HCT116 (cell line): ENCODE measurements at regions not wholly inside any gene's neighbourhood (a gene's known extent, or its start where the extent isn't known, plus 50 kb on each side); places are given as distances from the start of the nearest gene placed in this dataset.

ENCODE experiments used
- ATAC-seq: fragments of 200-7000 bp; cut with Tn5 transposase; 2 replicates; pipeline ENCODE4 v1.9.1; 2020; ENCODE audit warnings: mild to moderate bottlenecking, moderate library complexity
- BruUV-seq: library from RNA; stranded (reverse); fragments of 400-500 nt; replicated peaks from 2 replicates; lab custom pipeline; 2021; lab: Mats Ljungman, UMichigan
- CTCF ChIA-PET: fragments of 300-600 bp; sonication (Branson Sonifier 250); formaldehyde crosslinking; loops from one replicate; lab custom pipeline; 2021; ENCODE audit warnings: antibody characterized with exemption; lab: Charles Lee
- POLR2A ChIA-PET: fragments of 300-600, 350-600 bp; sonication (Branson Sonifier 250); formaldehyde crosslinking; loops from one replicate; lab custom pipeline; 2021; ENCODE audit warnings: antibody characterized with exemption; lab: Charles Lee
- RAD21 ChIA-PET, 2 experiments: fragments of 300-600 bp; sonication (Branson Sonifier 250); formaldehyde crosslinking; loops; one replicate each; lab custom pipeline; 2023; ENCODE audit warnings: low total read pairs in 2 of 2; ENCODE audit not compliant: uncharacterized antibody in 2 of 2, unreplicated experiment in 2 of 2, low non-redundant PET in 1 of 2; lab: Charles Lee
- DNase-seq: peaks from one replicate; pipeline ENCODE4 v3.0.0-alpha.2; 2010; ENCODE audit warnings: low read depth, low spot score
- H2AFZ ChIP-seq: fragments of 200-600 bp; shearing (Covaris generic), sonication (generic); 2 replicates; pipeline ENCODE4 v1.6.1; 2017; ENCODE audit warnings: low read depth, mixed run types, mixed read lengths, antibody characterized with exemption, low read length; ENCODE audit not compliant: poor library complexity, severe bottlenecking
- H3K27ac ChIP-seq: 2 replicates; pipeline ENCODE4 v1.5.1; 2012; ENCODE audit warnings: low read depth, low read length
- H3K27me3 ChIP-seq: fragments of 200-600 bp; sonication (generic); 2 replicates; pipeline ENCODE4 v1.6.1; 2016; ENCODE audit warnings: mixed run types, low read length, mixed read lengths; ENCODE audit not compliant: insufficient read depth
- H3K36me3 ChIP-seq, 2 experiments: fragments of 200-500 bp in 1 of 2; fragments of 200-600 bp in 1 of 2; sonication (Bioruptor generic) in 1 of 2; sonication (generic) in 1 of 2; 2 replicates each; pipeline versions ENCODE4 v1.5.1 to v1.6.1; 2014 to 2016; ENCODE audit warnings: low read length in 2 of 2, inconsistent platforms in 1 of 2, mixed read lengths in 1 of 2, mixed run types in 1 of 2; ENCODE audit not compliant: insufficient read depth in 2 of 2, control insufficient read depth in 1 of 2
- H3K4me1 ChIP-seq, 2 experiments: fragments of 200-600 bp in 1 of 2; sonication (generic) in 1 of 2; 2 replicates each; pipeline versions ENCODE4 v1.5.1 to v1.6.1; 2012 to 2017; ENCODE audit warnings: low read length in 2 of 2, inconsistent platforms in 1 of 2, mild to moderate bottlenecking in 1 of 2, mixed read lengths in 1 of 2, mixed run types in 1 of 2, moderate library complexity in 1 of 2; ENCODE audit not compliant: insufficient read depth in 2 of 2, control insufficient read depth in 1 of 2
- H3K4me2 ChIP-seq: fragments of 200-600 bp; sonication (generic); 2 replicates; pipeline ENCODE4 v1.6.1; 2017; ENCODE audit warnings: mixed run types, low read length, mixed read lengths
- H3K4me3 ChIP-seq, 2 experiments: fragments of 200-600 bp in 1 of 2; sonication (generic) in 1 of 2; replicated peaks in 1 of 2; 2 replicates each; pipeline ENCODE4 v1.5.1; 2011 to 2016; ENCODE audit warnings: low read length in 2 of 2, control low read depth in 1 of 2, low read depth in 1 of 2, mild to moderate bottlenecking in 1 of 2, mixed read lengths in 1 of 2, mixed run types in 1 of 2
- H3K79me2 ChIP-seq: fragments of 200-600 bp; sonication (generic); 2 replicates; pipeline ENCODE4 v1.6.1; 2017; ENCODE audit warnings: mild to moderate bottlenecking, mixed run types, low read length, moderate library complexity, mixed read lengths; ENCODE audit not compliant: insufficient read depth
- H3K9ac ChIP-seq: fragments of 200-600 bp; sonication (generic); 2 replicates; pipeline ENCODE4 v1.6.1; 2016; ENCODE audit warnings: low read length, mixed read lengths
- H3K9me2 ChIP-seq: fragments of 200-600 bp; sonication (generic), shearing (Covaris generic); 2 replicates; pipeline ENCODE4 v1.6.1; 2017; ENCODE audit warnings: mixed run types, mild to moderate bottlenecking, moderate library complexity; ENCODE audit not compliant: insufficient read depth
- H3K9me3 ChIP-seq, 2 experiments: fragments of 200-500 bp in 1 of 2; fragments of 200-600 bp in 1 of 2; sonication (Bioruptor generic) in 1 of 2; sonication (generic) in 1 of 2; 2 replicates each; pipeline ENCODE4 v1.6.1; 2014 to 2017; ENCODE audit warnings: low read length in 2 of 2, mixed read lengths in 2 of 2, inconsistent platforms in 1 of 2, low read depth in 1 of 2, mild to moderate bottlenecking in 1 of 2, mixed run types in 1 of 2, moderate library complexity in 1 of 2; ENCODE audit not compliant: control insufficient read depth in 1 of 2, insufficient read depth in 1 of 2
- H4K20me1 ChIP-seq: fragments of 200-600 bp; sonication (generic), shearing (Covaris generic); 2 replicates; pipeline ENCODE4 v1.6.1; 2017; ENCODE audit warnings: mixed run types, mild to moderate bottlenecking, moderate library complexity; ENCODE audit not compliant: insufficient read depth
- EGR1 ChIP-seq: IDR thresholded peaks from 2 replicates; pipeline ENCODE4 v1.6.1; 2012; ENCODE audit warnings: low read depth
- ELF1 ChIP-seq: IDR thresholded peaks from 2 replicates; pipeline ENCODE4 v1.6.1; 2012; ENCODE audit warnings: low read depth, borderline replicate concordance
- EZH2 ChIP-seq: fragments of 200-600 bp; sonication (generic); IDR thresholded peaks from 2 replicates; pipeline ENCODE4 v1.6.1; 2017; ENCODE audit warnings: antibody characterized with exemption, mixed run types
- FOSL1 ChIP-seq: IDR thresholded peaks from 2 replicates; pipeline ENCODE4 v1.6.1; 2012; ENCODE audit warnings: low read depth
- POLR2AphosphoS5 ChIP-seq: IDR thresholded peaks from 2 replicates; pipeline ENCODE4 v1.6.1; 2011; ENCODE audit warnings: mild to moderate bottlenecking, low read depth, low read length, moderate library complexity
- RAD21 ChIP-seq: IDR thresholded peaks from 2 replicates; pipeline ENCODE4 v1.6.1; 2012; ENCODE audit warnings: low read depth, mild to moderate bottlenecking
- REST ChIP-seq: IDR thresholded peaks from 2 replicates; pipeline ENCODE4 v1.6.1; 2012; ENCODE audit warnings: low read depth
- SIN3A ChIP-seq: IDR thresholded peaks from 2 replicates; pipeline ENCODE4 v1.6.1; 2012; ENCODE audit warnings: low read depth
- SRF ChIP-seq: IDR thresholded peaks from 2 replicates; pipeline ENCODE4 v1.6.1; 2012; ENCODE audit warnings: low read depth
- TCF7L2 ChIP-seq: IDR thresholded peaks from 2 replicates; pipeline ENCODE4 v1.7.0; 2011; ENCODE audit warnings: borderline replicate concordance, inconsistent platforms; ENCODE audit not compliant: insufficient read depth, insufficient read length; ENCODE audit errors: extremely low read depth
- ZFX ChIP-seq: fragments of 450-650 bp; IDR thresholded peaks from 2 replicates; pipeline ENCODE4 v1.6.1; 2017
- ZNF274 ChIP-seq: fragments of 200-500 bp; sonication (Bioruptor generic); IDR thresholded peaks from 2 replicates; pipeline ENCODE4 v1.6.1; 2014; ENCODE audit warnings: mild to moderate bottlenecking, low read depth, low read length, inconsistent platforms
- intact Hi-C: fragments of 100-400 bp; cut with micrococcal nuclease; formaldehyde crosslinking; loops from 2 replicates; pipeline ENCODE4 v1.10.0; 2022
- TF ChIP-seq, protein P1 (sequence below): IDR thresholded peaks from 2 replicates; pipeline ENCODE4 v1.6.1; 2012
- TF ChIP-seq, protein P2 (sequence below): IDR thresholded peaks from 2 replicates; pipeline ENCODE4 v1.6.1; 2012

DNA sequence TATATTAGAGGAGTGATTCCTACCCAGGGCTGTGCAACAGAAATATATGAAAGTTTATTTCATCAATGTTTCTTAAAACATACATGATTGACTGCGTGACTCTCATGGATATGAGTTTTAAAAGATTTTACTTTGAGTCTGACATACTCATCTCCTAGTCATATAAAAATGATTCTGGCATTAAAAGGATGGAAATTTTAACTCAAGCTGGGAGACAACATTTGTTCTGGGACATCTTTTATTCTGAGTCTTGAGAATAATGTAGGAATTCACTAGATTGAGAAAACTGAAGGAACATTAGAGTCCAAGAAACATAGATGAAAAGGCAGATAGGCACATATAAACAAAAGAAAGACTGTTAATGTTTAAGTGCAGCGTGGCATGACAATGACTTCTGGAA, 649.6 kb downstream of the SPRY1 start (continued):
- TF ChIP-seq SIN3A (no peak), POLR2AphosphoS5 (no peak), RAD21 (no peak), ZFX (no peak), EZH2 (no peak)
- TF ChIP-seq, protein P1, sequence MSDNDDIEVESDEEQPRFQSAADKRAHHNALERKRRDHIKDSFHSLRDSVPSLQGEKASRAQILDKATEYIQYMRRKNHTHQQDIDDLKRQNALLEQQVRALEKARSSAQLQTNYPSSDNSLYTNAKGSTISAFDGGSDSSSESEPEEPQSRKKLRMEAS, result no peak

- Histone ChIP-seq H3K9ac (no peak overlapping the region), H3K36me3 (no peaks in the 10 kb centered on the region), H3K27me3 (no peaks in the 10 kb centered on the region), H3K4me3 (no peak overlapping the region), H3K4me2 (no peak overlapping the region), H2AFZ (no peak overlapping the region), H4K20me1 (no peaks in the 10 kb centered on the region)
- intact Hi-C loops, result no loop called here
- TF ChIP-seq FOSL1, result no peak
- no peak for TF ChIP-seq TCF7L2
- TF ChIP-seq SIN3A, result no peak
- TF ChIP-seq EZH2, result no peak
- no peak for TF ChIP-seq SRF
- TF ChIP-seq REST, result no peak
- no peak for TF ChIP-seq EGR1
- TF ChIP-seq ZNF274, result no peak
- TF ChIP-seq, protein P2, sequence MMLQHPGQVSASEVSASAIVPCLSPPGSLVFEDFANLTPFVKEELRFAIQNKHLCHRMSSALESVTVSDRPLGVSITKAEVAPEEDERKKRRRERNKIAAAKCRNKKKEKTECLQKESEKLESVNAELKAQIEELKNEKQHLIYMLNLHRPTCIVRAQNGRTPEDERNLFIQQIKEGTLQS, result no peak
- TF ChIP-seq ELF1, result no peak
- no peak for TF ChIP-seq ZFX
- TF ChIP-seq, all 23 proteins: peak for 0
- DNase-seq (no peak), ATAC-seq (no peak)
- Histone ChIP-seq H3K4me1 (no peaks in the 10 kb centered on the region), H3K79me2 (no peaks in the 10 kb centered on the region), H3K9me2 (no peaks in the 10 kb centered on the region), H3K27ac (no peak overlapping the region), H3K9me3 (no peaks in the 10 kb centered on the region)
- RAD21 ChIA-PET, result no interaction called here
- POLR2A ChIA-PET, result no interaction called here
- CTCF ChIA-PET, result no interaction called here
- BruUV-seq, result no TSS peak
Observed at GRCh38 chr4:124053872-124054538, 657.4 kb downstream of the SPRY1 start.
